D341Med (cell line): ENCODE measurements at regions not wholly inside any gene's neighbourhood (a gene's known extent, or its start where the extent isn't known, plus 50 kb on each side); places are given as distances from the start of the nearest gene placed in this dataset.
"Not testable (repeated sequence)": the region's sequence is repeated elsewhere in the genome, so short reads cannot be mapped to it uniquely, and the experiment has no call there.

Experiments used
- DNase-seq: peaks from one replicate; pipeline ENCODE4 v3.0.0; 2012; ENCODE audit warnings: low spot score

GRCh38 chr11:71332447-71332846, 80.1 kb upstream of the SHANK2 start:
- DNase-seq, result no peak

GRCh38 chr11:71332046-71332445, 79.7 kb upstream of the SHANK2 start:
- no peak for DNase-seq

GRCh38 chr11:71331631-71332030, 79.3 kb upstream of the SHANK2 start:
- no peak for DNase-seq

- no peak for DNase-seq
Observed at GRCh38 chr11:71330996-71331395, 78.6 kb upstream of the SHANK2 start.

- DNase-seq, result no peak
Observed at GRCh38 chr11:71330349-71330748, 78.0 kb upstream of the SHANK2 start.

- no peak for DNase-seq
Observed at GRCh38 chr11:71329786-71330185, 77.4 kb upstream of the SHANK2 start.

GRCh38 chr11:71329165-71329510, 76.8 kb upstream of the SHANK2 start:
- no peak for DNase-seq

- DNase-seq, result no peak
Observed at GRCh38 chr11:71327156-71328085, 75.0 kb upstream of the SHANK2 start.

GRCh38 chr11:71326328-71326940, 74.1 kb upstream of the SHANK2 start:
- no peak for DNase-seq

- no peak for DNase-seq
Observed at GRCh38 chr11:71325418-71326327, 73.3 kb upstream of the SHANK2 start.

- DNase-seq, result no peak
Observed at GRCh38 chr11:71324788-71325417, 72.5 kb upstream of the SHANK2 start.

GRCh38 chr11:71323876-71324526, 71.6 kb upstream of the SHANK2 start:
- no peak for DNase-seq

- DNase-seq, result no peak
Observed at GRCh38 chr11:71322861-71323582, 70.6 kb upstream of the SHANK2 start.

- no peak for DNase-seq
Observed at GRCh38 chr11:71322192-71322735, 69.9 kb upstream of the SHANK2 start.

- no peak for DNase-seq
Observed at GRCh38 chr11:71321433-71322191, 69.2 kb upstream of the SHANK2 start.

GRCh38 chr11:71316701-71317100, 64.3 kb upstream of the SHANK2 start:
- DNase-seq, result no peak

- not testable (repeated sequence) for DNase-seq
Observed at GRCh38 chr11:71312616-71313015, 60.2 kb upstream of the SHANK2 start.

- DNase-seq, result no peak
Observed at GRCh38 chr11:71311928-71312510, 59.6 kb upstream of the SHANK2 start.

GRCh38 chr11:71311176-71311925, 59.0 kb upstream of the SHANK2 start:
- no peak for DNase-seq
